GM19372 (cell line): ENCODE measurements at regions not wholly inside any gene's neighbourhood (a gene's known extent, or its start where the extent isn't known, plus 50 kb on each side); places are given as distances from the start of the nearest gene placed in this dataset.

Experiments
- ATAC-seq: cut with Tn5 transposase; IDR thresholded peaks from one replicate; pipeline ENCODE4 v1.9.1; 2021; ENCODE audit warnings: mild to moderate bottlenecking, low read depth, moderate library complexity; ENCODE audit not compliant: unreplicated experiment

DNA sequence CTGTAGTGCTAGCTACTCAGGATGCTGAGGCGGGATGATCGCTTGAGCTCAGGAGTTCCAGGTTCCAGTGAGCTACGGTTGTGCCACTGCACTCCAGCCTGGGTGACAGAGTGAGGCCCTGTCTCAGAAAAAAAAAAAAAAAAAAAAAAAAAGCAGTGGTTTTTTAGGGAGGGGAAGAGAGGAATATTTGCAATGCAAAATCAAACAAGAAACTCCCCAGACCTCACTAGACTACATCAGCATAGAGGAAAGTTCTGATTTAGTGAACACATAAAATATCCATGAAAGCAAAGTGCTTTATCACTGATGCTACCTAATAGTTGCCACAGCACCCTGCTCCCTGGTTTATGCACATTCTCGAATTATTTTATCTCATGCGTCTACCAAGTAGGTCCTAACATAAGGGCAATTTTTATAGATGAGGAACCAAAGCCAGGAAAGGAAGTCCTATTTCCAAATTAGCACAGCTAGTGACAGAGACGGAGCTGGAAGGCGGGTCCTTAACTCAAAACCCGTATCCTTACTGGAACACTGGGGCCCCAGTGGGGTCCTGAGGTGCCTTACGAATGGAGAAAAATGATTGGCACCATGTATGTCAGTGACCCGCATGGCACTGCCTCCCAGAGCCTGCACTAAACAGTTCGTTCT, 50.7 kb upstream of the GPR157 start:
- no peak for ATAC-seq

- no peak for ATAC-seq
Measured at GRCh38 chr1:9180111-9180819, 51.4 kb upstream of the GPR157 start.

- no peak for ATAC-seq
Measured at GRCh38 chr1:9181176-9181906, 52.4 kb upstream of the GPR157 start.

DNA sequence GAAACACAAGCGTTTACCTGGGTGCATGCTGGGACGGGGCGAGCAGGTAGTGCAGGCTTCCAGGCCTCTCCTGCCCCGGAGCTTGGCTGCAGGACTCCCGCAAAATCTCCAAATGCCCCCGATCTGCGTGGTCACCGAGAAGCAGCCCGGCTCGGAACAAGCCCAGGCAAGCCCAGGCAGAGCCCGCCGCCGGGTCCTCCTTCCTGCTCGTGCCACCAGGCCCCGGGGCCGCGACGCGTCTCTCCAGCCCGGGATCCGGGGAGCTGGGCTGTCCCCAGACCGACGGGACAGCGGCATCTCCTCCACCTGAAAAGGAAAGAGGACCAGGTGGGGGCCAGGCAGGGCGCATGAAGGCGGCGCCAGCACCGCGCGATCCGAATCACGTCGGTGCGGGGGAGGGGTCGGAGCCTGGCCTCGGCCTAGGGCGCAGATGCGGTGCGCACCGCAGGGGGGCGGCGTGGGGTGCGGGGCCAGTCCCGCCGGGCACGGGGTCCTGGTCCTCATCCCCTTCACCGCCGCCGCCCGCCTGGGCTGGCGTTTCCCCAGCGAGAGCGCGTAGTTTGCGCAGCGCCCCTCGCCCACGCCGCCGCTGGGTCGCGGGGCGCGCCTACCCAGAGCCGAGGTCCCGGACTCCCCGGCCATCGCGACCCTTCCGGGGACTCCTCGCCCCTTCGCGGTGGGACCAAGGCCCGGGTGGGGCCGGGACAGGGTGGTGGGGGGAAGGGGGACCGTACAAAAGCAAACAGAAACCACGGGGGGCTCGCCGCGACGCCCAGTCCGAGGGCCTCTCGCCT, 52.4 kb upstream of the H6PD start:
- ATAC-seq, result peak; percentile 47

DNA sequence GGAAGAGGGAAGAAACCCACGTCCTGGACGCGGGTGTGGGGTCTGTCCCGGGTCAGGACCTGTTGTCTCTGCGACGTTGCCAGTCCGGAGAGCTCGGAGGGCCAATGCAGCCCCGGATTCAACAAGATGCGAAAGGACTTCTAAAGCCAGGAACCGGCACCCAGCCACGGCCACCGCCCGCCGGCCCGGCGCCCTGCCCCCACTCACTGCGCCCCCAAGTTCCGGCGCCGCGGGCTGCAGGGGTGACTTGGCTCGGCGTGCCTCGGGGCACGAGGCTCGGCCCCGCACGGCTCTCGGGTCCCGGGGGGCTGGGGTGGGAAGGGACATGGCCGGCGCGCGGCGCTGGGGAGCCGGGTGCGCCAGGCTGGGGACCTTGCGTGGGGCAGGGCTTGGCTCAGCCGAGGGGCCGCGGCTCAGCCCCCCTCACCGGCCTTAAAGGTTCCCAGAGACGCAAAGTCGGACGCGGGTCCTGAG, 51.8 kb upstream of the H6PD start:
- no peak for ATAC-seq

- ATAC-seq, result no peak
Measured at GRCh38 chr1:9183441-9183840, 51.1 kb upstream of the H6PD start.

DNA sequence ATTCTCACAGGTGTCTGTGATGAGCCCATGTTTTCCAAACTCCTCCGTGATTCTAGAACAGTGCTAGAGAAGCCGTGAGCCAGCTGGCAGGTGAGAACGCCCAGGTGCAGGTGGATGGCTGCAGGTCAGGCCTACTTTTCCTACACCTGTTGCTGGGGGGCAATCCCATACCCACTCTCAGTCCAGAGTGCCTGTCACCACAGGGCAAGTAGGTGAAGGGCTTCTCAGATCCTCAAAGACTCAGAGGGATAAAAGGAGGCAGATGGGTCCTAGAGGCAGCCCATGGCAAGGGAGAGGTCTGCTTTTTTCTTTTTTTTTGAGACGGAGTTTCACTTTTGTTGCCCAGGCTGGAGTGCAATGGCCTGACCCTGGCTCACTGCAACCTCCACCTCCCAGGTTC, 50.7 kb upstream of the H6PD start:
- ATAC-seq, result no peak

- no peak for ATAC-seq
Measured at GRCh38 chr1:9184749-9185148, 49.8 kb upstream of the H6PD start.
